HG03095 (cell line): ENCODE measurements at regions not wholly inside any gene's neighbourhood (a gene's known extent, or its start where the extent isn't known, plus 50 kb on each side); places are given as distances from the start of the nearest gene placed in this dataset.
"Not testable (repeated sequence)": the region's sequence is repeated elsewhere in the genome, so short reads cannot be mapped to it uniquely, and the experiment has no call there.

ENCODE experiments used
- ATAC-seq: cut with Tn5 transposase; IDR thresholded peaks from one replicate; pipeline ENCODE4 v1.9.1; 2021; ENCODE audit warnings: moderate library complexity; ENCODE audit not compliant: unreplicated experiment

GRCh38 chr19:37303591-37304171, 67.2 kb upstream of the ZNF527 start:
- no peak for ATAC-seq

GRCh38 chr19:37304190-37304883, 66.6 kb upstream of the ZNF527 start:
- no peak for ATAC-seq

GRCh38 chr19:37304884-37305255, 66.0 kb upstream of the ZNF527 start:
- no peak for ATAC-seq

GRCh38 chr19:37306383-37306963, 64.4 kb upstream of the ZNF527 start:
- ATAC-seq = no peak

GRCh38 chr19:37309834-37310575, 60.9 kb upstream of the ZNF527 start:
- ATAC-seq = no peak

- ATAC-seq = not testable (repeated sequence)
These were observed 58.2 kb upstream of the ZNF527 start for GRCh38 chr19:37312531-37313334.

GRCh38 chr19:37313335-37313627, 57.6 kb upstream of the ZNF527 start:
- ATAC-seq = no peak

GRCh38 chr19:37317403-37318209, 53.3 kb upstream of the ZNF527 start:
- peak; percentile 97 for ATAC-seq

GRCh38 chr19:37320988-37321387, 49.9 kb upstream of the ZNF527 start:
- not testable (repeated sequence) for ATAC-seq
